SK-MEL-5 (cell line): ENCODE measurements at regions not wholly inside any gene's neighbourhood (a gene's known extent, or its start where the extent isn't known, plus 50 kb on each side); places are given as distances from the start of the nearest gene placed in this dataset.
A peak's percentile ranks its signal among the peaks of the same experiment; 100 is the strongest.

ENCODE experiments used
- DNase-seq: peaks from one replicate; pipeline ENCODE4 v3.0.0-alpha.2; 2016; ENCODE audit warnings: low read depth, low spot score
- in situ Hi-C: cut with HindIII; loops from 2 replicates; pipeline ENCODE4 v1.10.0; 2016; ENCODE audit warnings: low sequenced_read_pairs, high pct_unique_total_duplicates, low pct_unique_long_range_greater_than_20kb

- in situ Hi-C loops: no loop called here
- no peak for DNase-seq
Measured at GRCh38 chr7:118046086-118046485, 137.9 kb upstream of the LSM8 start.

- in situ Hi-C loops: no loop called here
- DNase-seq: no peak
Measured at GRCh38 chr7:118046801-118047200, 137.2 kb upstream of the LSM8 start.

- in situ Hi-C loops: no loop called here
- no peak for DNase-seq
Measured at GRCh38 chr7:118052336-118052735, 131.6 kb upstream of the LSM8 start.

- no peak for DNase-seq
- in situ Hi-C loops: no loop called here
Measured at GRCh38 chr7:118053353-118053752, 130.6 kb upstream of the LSM8 start.

- in situ Hi-C loops: no loop called here
- no peak for DNase-seq
Measured at GRCh38 chr7:118054529-118054928, 129.4 kb upstream of the LSM8 start.

- DNase-seq: no peak
- in situ Hi-C loops: no loop called here
Measured at GRCh38 chr7:118055647-118056046, 128.3 kb upstream of the LSM8 start.

GRCh38 chr7:118057404-118057803 lies 126.6 kb upstream of the LSM8 start:
- in situ Hi-C loops: no loop called here
- DNase-seq: no peak

- in situ Hi-C loops: no loop called here
- no peak for DNase-seq
Measured at GRCh38 chr7:118059209-118059608, 124.8 kb upstream of the LSM8 start.

- in situ Hi-C loops: no loop called here
- DNase-seq: no peak
Measured at GRCh38 chr7:118060692-118061091, 123.3 kb upstream of the LSM8 start.

GRCh38 chr7:118061386-118061785 lies 122.6 kb upstream of the LSM8 start:
- in situ Hi-C loops: no loop called here
- DNase-seq: no peak

GRCh38 chr7:118072893-118073674 lies 110.9 kb upstream of the LSM8 start:
- in situ Hi-C loops: no loop called here
- DNase-seq: no peak

- in situ Hi-C loops: no loop called here
- no peak for DNase-seq
Measured at GRCh38 chr7:118075936-118076335, 108.0 kb upstream of the LSM8 start.

- in situ Hi-C loops: no loop called here
- DNase-seq: no peak
Measured at GRCh38 chr7:118076564-118076963, 107.4 kb upstream of the LSM8 start.

- no peak for DNase-seq
- in situ Hi-C loops: no loop called here
Measured at GRCh38 chr7:118078015-118078414, 105.9 kb upstream of the LSM8 start.

- no peak for DNase-seq
- in situ Hi-C loops: no loop called here
Measured at GRCh38 chr7:118079369-118079768, 104.6 kb upstream of the LSM8 start.

- DNase-seq: peak; percentile 61
- in situ Hi-C loops: no loop called here
Measured at GRCh38 chr7:118080947-118081346, 103.0 kb upstream of the LSM8 start.

- no peak for DNase-seq
- in situ Hi-C loops: no loop called here
Measured at GRCh38 chr7:118082506-118082905, 101.5 kb upstream of the LSM8 start.

GRCh38 chr7:118085000-118085399 lies 99.0 kb upstream of the LSM8 start:
- in situ Hi-C loops: no loop called here
- DNase-seq: no peak

- DNase-seq: no peak
- in situ Hi-C loops: no loop called here
Measured at GRCh38 chr7:118087126-118087525, 96.8 kb upstream of the LSM8 start.

- in situ Hi-C loops: no loop called here
- DNase-seq: no peak
Measured at GRCh38 chr7:118094044-118094443, 89.9 kb upstream of the LSM8 start.
